H1 (cell line): ENCODE measurements at regions not wholly inside any gene's neighbourhood (a gene's known extent, or its start where the extent isn't known, plus 50 kb on each side); places are given as distances from the start of the nearest gene placed in this dataset.

Experiments
- KDM4A ChIP-seq: IDR thresholded peaks from one replicate; pipeline ENCODE4 v1.7.1; 2012; ENCODE audit warnings: low read depth, mild to moderate bottlenecking, moderate library complexity, low read length, inconsistent platforms; ENCODE audit not compliant: severe bottlenecking
- RNF2 ChIP-seq: fragments of 200-900, 300-1000 bp; sonication (generic); IDR thresholded peaks from 2 replicates; pipeline ENCODE4 v1.7.1; 2016; ENCODE audit warnings: borderline replicate concordance, low read depth, mild to moderate bottlenecking, antibody characterized with exemption, low read length; ENCODE audit not compliant: poor library complexity, severe bottlenecking; ENCODE audit errors: missing control alignments
- SP2 ChIP-seq: IDR thresholded peaks from 2 replicates; pipeline ENCODE4 v1.6.1; 2012; ENCODE audit warnings: mild to moderate bottlenecking, low read length, inconsistent platforms
- TF ChIP-seq, protein P1 (sequence below): fragments of 300-600 bp; sonication (generic); IDR thresholded peaks from 2 replicates; pipeline ENCODE4 v1.7.1; 2012; ENCODE audit warnings: low read length, moderate library complexity, mild to moderate bottlenecking, inconsistent platforms; ENCODE audit not compliant: insufficient replicate concordance

GRCh38 chr2:239688840-239689239 lies 288.0 kb upstream of the HDAC4 start (continued):
- TF ChIP-seq, protein P1, sequence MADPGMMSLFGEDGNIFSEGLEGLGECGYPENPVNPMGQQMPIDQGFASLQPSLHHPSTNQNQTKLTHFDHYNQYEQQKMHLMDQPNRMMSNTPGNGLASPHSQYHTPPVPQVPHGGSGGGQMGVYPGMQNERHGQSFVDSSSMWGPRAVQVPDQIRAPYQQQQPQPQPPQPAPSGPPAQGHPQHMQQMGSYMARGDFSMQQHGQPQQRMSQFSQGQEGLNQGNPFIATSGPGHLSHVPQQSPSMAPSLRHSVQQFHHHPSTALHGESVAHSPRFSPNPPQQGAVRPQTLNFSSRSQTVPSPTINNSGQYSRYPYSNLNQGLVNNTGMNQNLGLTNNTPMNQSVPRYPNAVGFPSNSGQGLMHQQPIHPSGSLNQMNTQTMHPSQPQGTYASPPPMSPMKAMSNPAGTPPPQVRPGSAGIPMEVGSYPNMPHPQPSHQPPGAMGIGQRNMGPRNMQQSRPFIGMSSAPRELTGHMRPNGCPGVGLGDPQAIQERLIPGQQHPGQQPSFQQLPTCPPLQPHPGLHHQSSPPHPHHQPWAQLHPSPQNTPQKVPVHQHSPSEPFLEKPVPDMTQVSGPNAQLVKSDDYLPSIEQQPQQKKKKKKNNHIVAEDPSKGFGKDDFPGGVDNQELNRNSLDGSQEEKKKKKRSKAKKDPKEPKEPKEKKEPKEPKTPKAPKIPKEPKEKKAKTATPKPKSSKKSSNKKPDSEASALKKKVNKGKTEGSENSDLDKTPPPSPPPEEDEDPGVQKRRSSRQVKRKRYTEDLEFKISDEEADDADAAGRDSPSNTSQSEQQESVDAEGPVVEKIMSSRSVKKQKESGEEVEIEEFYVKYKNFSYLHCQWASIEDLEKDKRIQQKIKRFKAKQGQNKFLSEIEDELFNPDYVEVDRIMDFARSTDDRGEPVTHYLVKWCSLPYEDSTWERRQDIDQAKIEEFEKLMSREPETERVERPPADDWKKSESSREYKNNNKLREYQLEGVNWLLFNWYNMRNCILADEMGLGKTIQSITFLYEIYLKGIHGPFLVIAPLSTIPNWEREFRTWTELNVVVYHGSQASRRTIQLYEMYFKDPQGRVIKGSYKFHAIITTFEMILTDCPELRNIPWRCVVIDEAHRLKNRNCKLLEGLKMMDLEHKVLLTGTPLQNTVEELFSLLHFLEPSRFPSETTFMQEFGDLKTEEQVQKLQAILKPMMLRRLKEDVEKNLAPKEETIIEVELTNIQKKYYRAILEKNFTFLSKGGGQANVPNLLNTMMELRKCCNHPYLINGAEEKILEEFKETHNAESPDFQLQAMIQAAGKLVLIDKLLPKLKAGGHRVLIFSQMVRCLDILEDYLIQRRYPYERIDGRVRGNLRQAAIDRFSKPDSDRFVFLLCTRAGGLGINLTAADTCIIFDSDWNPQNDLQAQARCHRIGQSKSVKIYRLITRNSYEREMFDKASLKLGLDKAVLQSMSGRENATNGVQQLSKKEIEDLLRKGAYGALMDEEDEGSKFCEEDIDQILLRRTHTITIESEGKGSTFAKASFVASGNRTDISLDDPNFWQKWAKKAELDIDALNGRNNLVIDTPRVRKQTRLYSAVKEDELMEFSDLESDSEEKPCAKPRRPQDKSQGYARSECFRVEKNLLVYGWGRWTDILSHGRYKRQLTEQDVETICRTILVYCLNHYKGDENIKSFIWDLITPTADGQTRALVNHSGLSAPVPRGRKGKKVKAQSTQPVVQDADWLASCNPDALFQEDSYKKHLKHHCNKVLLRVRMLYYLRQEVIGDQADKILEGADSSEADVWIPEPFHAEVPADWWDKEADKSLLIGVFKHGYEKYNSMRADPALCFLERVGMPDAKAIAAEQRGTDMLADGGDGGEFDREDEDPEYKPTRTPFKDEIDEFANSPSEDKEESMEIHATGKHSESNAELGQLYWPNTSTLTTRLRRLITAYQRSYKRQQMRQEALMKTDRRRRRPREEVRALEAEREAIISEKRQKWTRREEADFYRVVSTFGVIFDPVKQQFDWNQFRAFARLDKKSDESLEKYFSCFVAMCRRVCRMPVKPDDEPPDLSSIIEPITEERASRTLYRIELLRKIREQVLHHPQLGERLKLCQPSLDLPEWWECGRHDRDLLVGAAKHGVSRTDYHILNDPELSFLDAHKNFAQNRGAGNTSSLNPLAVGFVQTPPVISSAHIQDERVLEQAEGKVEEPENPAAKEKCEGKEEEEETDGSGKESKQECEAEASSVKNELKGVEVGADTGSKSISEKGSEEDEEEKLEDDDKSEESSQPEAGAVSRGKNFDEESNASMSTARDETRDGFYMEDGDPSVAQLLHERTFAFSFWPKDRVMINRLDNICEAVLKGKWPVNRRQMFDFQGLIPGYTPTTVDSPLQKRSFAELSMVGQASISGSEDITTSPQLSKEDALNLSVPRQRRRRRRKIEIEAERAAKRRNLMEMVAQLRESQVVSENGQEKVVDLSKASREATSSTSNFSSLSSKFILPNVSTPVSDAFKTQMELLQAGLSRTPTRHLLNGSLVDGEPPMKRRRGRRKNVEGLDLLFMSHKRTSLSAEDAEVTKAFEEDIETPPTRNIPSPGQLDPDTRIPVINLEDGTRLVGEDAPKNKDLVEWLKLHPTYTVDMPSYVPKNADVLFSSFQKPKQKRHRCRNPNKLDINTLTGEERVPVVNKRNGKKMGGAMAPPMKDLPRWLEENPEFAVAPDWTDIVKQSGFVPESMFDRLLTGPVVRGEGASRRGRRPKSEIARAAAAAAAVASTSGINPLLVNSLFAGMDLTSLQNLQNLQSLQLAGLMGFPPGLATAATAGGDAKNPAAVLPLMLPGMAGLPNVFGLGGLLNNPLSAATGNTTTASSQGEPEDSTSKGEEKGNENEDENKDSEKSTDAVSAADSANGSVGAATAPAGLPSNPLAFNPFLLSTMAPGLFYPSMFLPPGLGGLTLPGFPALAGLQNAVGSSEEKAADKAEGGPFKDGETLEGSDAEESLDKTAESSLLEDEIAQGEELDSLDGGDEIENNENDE, result no peak
- TF ChIP-seq KDM4A (no peak), RNF2 (no peak), SP2 (no peak)
